MM.1S (cell line): ENCODE measurements at regions not wholly inside any gene's neighbourhood (a gene's known extent, or its start where the extent isn't known, plus 50 kb on each side); places are given as distances from the start of the nearest gene placed in this dataset.

Source experiments
- DNase-seq: peaks from one replicate; pipeline ENCODE4 v3.0.0-alpha.2; 2015
- H2AFZ ChIP-seq: fragments of 300-600 bp; sonication (generic); 2 replicates; pipeline ENCODE4 v1.6.0; 2016; ENCODE audit warnings: antibody characterized with exemption, low read length
- H3F3A ChIP-seq: fragments of 300-600 bp; sonication (generic); 2 replicates; pipeline ENCODE4 v1.6.1; 2016; ENCODE audit warnings: mild to moderate bottlenecking, antibody characterized with exemption, low read length, moderate library complexity, mixed read lengths; ENCODE audit not compliant: insufficient read depth
- H3K27ac ChIP-seq: fragments of 300-600 bp; sonication (generic); 2 replicates; pipeline ENCODE4 v1.5.1; 2016; ENCODE audit warnings: mild to moderate bottlenecking, low read length
- H3K27me3 ChIP-seq: fragments of 300-600 bp; sonication (generic); replicated peaks from 2 replicates; pipeline ENCODE4 v1.6.0; 2016; ENCODE audit warnings: low read length; ENCODE audit not compliant: insufficient read depth
- H3K36me3 ChIP-seq: fragments of 300-600 bp; sonication (generic); replicated peaks from 2 replicates; pipeline ENCODE4 v1.6.1; 2016; ENCODE audit warnings: mild to moderate bottlenecking, low read length, mixed read lengths; ENCODE audit not compliant: insufficient read depth
- H3K4me1 ChIP-seq: fragments of 300-600 bp; sonication (generic); 2 replicates; pipeline ENCODE4 v1.6.1; 2016; ENCODE audit warnings: low read length, mixed read lengths
- H3K4me2 ChIP-seq: fragments of 300-600 bp; sonication (generic); 2 replicates; pipeline ENCODE4 v1.6.0; 2016; ENCODE audit warnings: low read depth, low read length
- H3K4me3 ChIP-seq: fragments of 300-600 bp; sonication (generic); 2 replicates; pipeline ENCODE4 v1.5.1; 2016; ENCODE audit warnings: low read length, mixed read lengths
- H3K79me2 ChIP-seq: fragments of 300-600 bp; sonication (generic); 2 replicates; pipeline ENCODE4 v1.6.1; 2016; ENCODE audit warnings: mixed run types, low read length, mixed read lengths
- H3K9ac ChIP-seq: fragments of 300-600 bp; sonication (generic); 2 replicates; pipeline ENCODE4 v1.6.1; 2016; ENCODE audit warnings: low read length, mixed read lengths
- H3K9me2 ChIP-seq: fragments of 300-600 bp; sonication (generic); replicated peaks from 2 replicates; pipeline ENCODE4 v1.6.1; 2016; ENCODE audit warnings: mild to moderate bottlenecking, low read length, mixed read lengths; ENCODE audit not compliant: insufficient read depth
- H3K9me3 ChIP-seq: fragments of 300-600 bp; sonication (generic); replicated peaks from 2 replicates; pipeline ENCODE4 v1.6.1; 2016; ENCODE audit warnings: mild to moderate bottlenecking, low read length, mixed read lengths; ENCODE audit not compliant: insufficient read depth
- H4K20me1 ChIP-seq: fragments of 300-600 bp; sonication (generic); 2 replicates; pipeline ENCODE4 v1.6.1; 2016; ENCODE audit warnings: mild to moderate bottlenecking, low read length, moderate library complexity, mixed read lengths; ENCODE audit not compliant: insufficient read depth
- EZH2 ChIP-seq: fragments of 300-600 bp; sonication (generic); optimal IDR thresholded peaks from 2 replicates; pipeline ENCODE3; 2017; ENCODE audit warnings: low read depth, mild to moderate bottlenecking, antibody characterized with exemption, low read length, mixed read lengths
- EZH2phosphoT487 ChIP-seq: fragments of 300-600 bp; sonication (generic); IDR thresholded peaks from 2 replicates; pipeline ENCODE4 v1.6.1; 2018; ENCODE audit warnings: antibody characterized with exemption, low read length
- TF ChIP-seq, protein P1 (sequence below): fragments of 300-600 bp; sonication (generic); IDR thresholded peaks from 2 replicates; pipeline ENCODE4 v1.5.1; 2016; ENCODE audit warnings: antibody characterized with exemption, low read length, mixed read lengths

DNA sequence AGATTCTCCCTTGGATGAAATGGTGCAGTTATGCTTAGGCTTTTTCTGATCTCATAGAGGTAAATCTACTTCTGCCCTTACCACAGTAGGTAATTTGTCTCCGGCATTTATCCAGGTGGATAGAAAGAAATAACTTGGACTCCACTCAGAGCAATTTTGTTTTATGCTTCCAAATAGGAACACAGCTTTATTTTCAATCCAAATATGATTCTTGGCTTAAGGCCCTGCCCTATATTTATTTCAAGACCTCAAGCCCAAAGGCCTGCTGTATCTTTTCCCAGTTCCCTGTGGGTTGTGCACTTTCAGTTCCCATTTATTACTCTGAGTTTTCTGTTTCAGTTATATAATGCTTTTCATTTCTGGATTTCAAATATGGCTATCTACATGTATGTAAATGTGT is 274.2 kb upstream of the SMC2 start:
- no peaks in the 10 kb centered on the region for H3K9me3 ChIP-seq
- no peak overlapping the region for H3K4me2 ChIP-seq
- no peak overlapping the region for H3K27ac ChIP-seq
- TF ChIP-seq EZH2 (no peak), EZH2phosphoT487 (no peak)
- TF ChIP-seq, protein P1, sequence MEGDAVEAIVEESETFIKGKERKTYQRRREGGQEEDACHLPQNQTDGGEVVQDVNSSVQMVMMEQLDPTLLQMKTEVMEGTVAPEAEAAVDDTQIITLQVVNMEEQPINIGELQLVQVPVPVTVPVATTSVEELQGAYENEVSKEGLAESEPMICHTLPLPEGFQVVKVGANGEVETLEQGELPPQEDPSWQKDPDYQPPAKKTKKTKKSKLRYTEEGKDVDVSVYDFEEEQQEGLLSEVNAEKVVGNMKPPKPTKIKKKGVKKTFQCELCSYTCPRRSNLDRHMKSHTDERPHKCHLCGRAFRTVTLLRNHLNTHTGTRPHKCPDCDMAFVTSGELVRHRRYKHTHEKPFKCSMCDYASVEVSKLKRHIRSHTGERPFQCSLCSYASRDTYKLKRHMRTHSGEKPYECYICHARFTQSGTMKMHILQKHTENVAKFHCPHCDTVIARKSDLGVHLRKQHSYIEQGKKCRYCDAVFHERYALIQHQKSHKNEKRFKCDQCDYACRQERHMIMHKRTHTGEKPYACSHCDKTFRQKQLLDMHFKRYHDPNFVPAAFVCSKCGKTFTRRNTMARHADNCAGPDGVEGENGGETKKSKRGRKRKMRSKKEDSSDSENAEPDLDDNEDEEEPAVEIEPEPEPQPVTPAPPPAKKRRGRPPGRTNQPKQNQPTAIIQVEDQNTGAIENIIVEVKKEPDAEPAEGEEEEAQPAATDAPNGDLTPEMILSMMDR: no peak
- H3K36me3 ChIP-seq: no peaks in the 10 kb centered on the region
- H2AFZ ChIP-seq: no peak overlapping the region
- no peak overlapping the region for H3K4me3 ChIP-seq
- peaks cover 7% of the 10 kb centered on the region for H3K4me1 ChIP-seq
- no peaks in the 10 kb centered on the region for H3K79me2 ChIP-seq
- H3K9me2 ChIP-seq: no peaks in the 10 kb centered on the region
- no peaks in the 10 kb centered on the region for H3K27me3 ChIP-seq
- H3F3A ChIP-seq: no peaks in the 10 kb centered on the region; the same call in 1 of the 2 replicates
- DNase-seq: no peak
- no peak overlapping the region for H3K9ac ChIP-seq
- no peaks in the 10 kb centered on the region for H4K20me1 ChIP-seq

DNA sequence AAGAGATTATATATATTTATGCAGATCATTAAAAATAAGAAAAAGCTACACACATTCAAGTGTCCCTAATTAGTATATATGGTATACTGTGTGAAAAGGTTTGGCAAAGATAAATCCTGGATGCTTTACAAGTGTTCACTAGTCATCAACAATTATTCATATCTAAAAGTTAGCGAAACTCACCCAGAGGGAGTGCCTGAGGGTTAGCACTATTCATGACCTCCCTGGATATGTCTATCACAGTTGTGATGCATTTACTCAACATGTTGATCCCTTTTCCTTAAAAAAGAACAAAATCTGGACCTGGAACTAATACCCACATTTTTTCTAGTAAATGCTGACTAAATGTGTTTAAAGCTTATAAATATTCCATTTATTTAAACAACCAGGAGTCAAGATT is 273.0 kb upstream of the SMC2 start:
- no peak for TF ChIP-seq EZH2
- TF ChIP-seq EZH2phosphoT487: no peak
- TF ChIP-seq, protein P1: no peak
- no peak overlapping the region for H3K4me2 ChIP-seq
- H3K27me3 ChIP-seq: no peaks in the 10 kb centered on the region
- no peaks in the 10 kb centered on the region for H3K9me3 ChIP-seq
- no peaks in the 10 kb centered on the region for H3K36me3 ChIP-seq
- H3F3A ChIP-seq: no peaks in the 10 kb centered on the region; the same call in 1 of the 2 replicates
- no peaks in the 10 kb centered on the region for H3K79me2 ChIP-seq
- H3K9me2 ChIP-seq: no peaks in the 10 kb centered on the region
- H3K4me3 ChIP-seq: no peak overlapping the region
- no peak overlapping the region for H2AFZ ChIP-seq
- no peaks in the 10 kb centered on the region for H4K20me1 ChIP-seq
- DNase-seq: no peak
- no peak overlapping the region for H3K27ac ChIP-seq
- no peak overlapping the region for H3K9ac ChIP-seq
- H3K4me1 ChIP-seq: no peaks in the 10 kb centered on the region

- no peak for DNase-seq
- no peaks in the 10 kb centered on the region for H3K4me1 ChIP-seq
- TF ChIP-seq EZH2 (no peak), EZH2phosphoT487 (no peak)
- TF ChIP-seq, protein P1: no peak
- no peaks in the 10 kb centered on the region for H3K36me3 ChIP-seq
- H3K4me2 ChIP-seq: no peak overlapping the region
- H3K79me2 ChIP-seq: no peaks in the 10 kb centered on the region
- no peak overlapping the region for H3K4me3 ChIP-seq
- no peak overlapping the region for H2AFZ ChIP-seq
- H3K9me2 ChIP-seq: no peaks in the 10 kb centered on the region
- no peaks in the 10 kb centered on the region for H3K27me3 ChIP-seq
- no peaks in the 10 kb centered on the region for H3F3A ChIP-seq
- H3K9ac ChIP-seq: no peak overlapping the region
- no peaks in the 10 kb centered on the region for H3K9me3 ChIP-seq
- no peaks in the 10 kb centered on the region for H4K20me1 ChIP-seq
- no peak overlapping the region for H3K27ac ChIP-seq
Observed at GRCh38 chr9:103837940-103838339, 256.2 kb upstream of the SMC2 start.
